ENCODE measurements at regions not wholly inside any gene's neighbourhood (a gene's known extent, or its start where the extent isn't known, plus 50 kb on each side); places are given as distances from the start of the nearest gene placed in this dataset.
A peak's percentile ranks its signal among the peaks of the same experiment; 100 is the strongest.

GRCh38 chr3:168248383-168249204 lies 152.9 kb upstream of the GOLIM4 start:
- Histone ChIP-seq H3K9me3 (no peaks in the 10 kb centered on the region), H3K4me1 (peaks cover 0 to 9% of the 10 kb centered on the region in 2 donors), H3K4me3 (peak overlapping the region; percentile 50 to 62), H3K27ac (peak overlapping the region; percentile 75 to 85), H3K36me3 (no peaks in the 10 kb centered on the region), H3K27me3 (no peaks in the 10 kb centered on the region)
- TF ChIP-seq, protein P1, sequence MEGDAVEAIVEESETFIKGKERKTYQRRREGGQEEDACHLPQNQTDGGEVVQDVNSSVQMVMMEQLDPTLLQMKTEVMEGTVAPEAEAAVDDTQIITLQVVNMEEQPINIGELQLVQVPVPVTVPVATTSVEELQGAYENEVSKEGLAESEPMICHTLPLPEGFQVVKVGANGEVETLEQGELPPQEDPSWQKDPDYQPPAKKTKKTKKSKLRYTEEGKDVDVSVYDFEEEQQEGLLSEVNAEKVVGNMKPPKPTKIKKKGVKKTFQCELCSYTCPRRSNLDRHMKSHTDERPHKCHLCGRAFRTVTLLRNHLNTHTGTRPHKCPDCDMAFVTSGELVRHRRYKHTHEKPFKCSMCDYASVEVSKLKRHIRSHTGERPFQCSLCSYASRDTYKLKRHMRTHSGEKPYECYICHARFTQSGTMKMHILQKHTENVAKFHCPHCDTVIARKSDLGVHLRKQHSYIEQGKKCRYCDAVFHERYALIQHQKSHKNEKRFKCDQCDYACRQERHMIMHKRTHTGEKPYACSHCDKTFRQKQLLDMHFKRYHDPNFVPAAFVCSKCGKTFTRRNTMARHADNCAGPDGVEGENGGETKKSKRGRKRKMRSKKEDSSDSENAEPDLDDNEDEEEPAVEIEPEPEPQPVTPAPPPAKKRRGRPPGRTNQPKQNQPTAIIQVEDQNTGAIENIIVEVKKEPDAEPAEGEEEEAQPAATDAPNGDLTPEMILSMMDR (IDR thresholded peaks at IDR 0.05): no peak
- DNase-seq (ENCODE audit: low spot score): no peak

DNA sequence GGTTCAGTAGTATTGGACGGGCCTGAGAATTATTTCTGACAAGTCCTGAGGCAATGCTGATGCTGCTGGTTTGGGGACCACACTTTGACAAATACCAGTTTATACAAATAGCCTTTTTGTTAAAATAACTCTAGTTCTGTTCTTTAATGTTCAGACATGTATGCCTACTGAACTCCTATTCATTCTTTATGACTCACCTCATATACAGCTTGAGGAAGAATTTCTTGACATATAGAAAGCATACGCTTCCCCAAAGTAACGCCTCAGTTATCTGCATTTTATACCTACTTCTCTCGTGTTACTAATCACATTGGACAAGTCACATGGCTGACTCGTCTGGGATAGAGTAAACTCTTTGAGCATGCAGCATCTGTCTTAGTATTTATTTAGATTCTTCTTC lies 145.4 kb upstream of the GOLIM4 start:
- Histone ChIP-seq H3K27ac (no peak overlapping the region), H3K4me3 (no peak overlapping the region), H3K9me3 (no peaks in the 10 kb centered on the region), H3K27me3 (no peaks in the 10 kb centered on the region), H3K4me1 (no peaks in the 10 kb centered on the region), H3K36me3 (no peaks in the 10 kb centered on the region)
- TF ChIP-seq, protein P1 (IDR thresholded peaks at IDR 0.05): no peak
- no peak for DNase-seq (ENCODE audit: low spot score)

DNA sequence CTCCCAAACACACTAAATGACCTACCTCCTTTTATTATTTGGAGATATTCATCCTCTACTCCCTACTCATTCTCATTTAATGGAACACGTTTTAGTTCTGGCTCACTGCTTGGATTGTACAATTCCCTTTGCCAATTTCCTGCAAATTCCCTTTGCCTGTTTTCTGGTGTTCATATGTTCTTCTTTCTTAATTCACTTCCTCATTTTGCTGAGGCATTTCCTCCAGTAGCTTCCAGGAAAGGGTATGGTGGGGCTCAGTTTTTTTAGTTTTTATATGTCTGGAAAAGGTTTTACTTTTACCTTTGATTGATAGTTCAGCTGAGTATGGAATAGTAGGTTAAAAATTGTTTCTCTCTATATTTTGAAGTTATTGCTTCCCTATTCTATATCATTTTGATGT lies 143.6 kb upstream of the GOLIM4 start:
- H3K36me3 ChIP-seq: no peaks in the 10 kb centered on the region
- no peaks in the 10 kb centered on the region for H3K4me1 ChIP-seq
- no peaks in the 10 kb centered on the region for H3K9me3 ChIP-seq
- H3K4me3 ChIP-seq: no peak overlapping the region
- no peak for DNase-seq (ENCODE audit: low spot score)
- TF ChIP-seq, protein P1 (IDR thresholded peaks at IDR 0.05): no peak
- no peaks in the 10 kb centered on the region for H3K27me3 ChIP-seq
- no peak overlapping the region for H3K27ac ChIP-seq

DNA sequence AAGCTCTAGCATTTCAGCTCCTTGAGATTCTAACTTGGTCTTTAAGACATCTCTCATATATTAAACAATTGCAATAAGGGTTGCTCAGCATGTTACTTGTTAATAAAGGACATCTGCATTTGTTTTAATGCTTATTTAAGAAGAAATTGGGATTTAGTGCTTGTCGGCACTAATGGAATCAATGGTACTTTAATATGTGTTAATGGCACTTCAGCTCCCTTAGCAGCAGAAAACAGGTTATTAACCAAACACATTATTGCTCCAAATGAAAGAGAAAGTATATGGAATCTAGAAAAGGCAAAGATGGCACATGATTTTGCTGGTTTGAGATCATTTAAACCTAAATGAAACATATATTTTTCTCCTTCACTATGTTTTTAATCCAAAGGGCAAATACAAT lies 137.3 kb upstream of the GOLIM4 start:
- DNase-seq (ENCODE audit: low spot score): no peak
- no peaks in the 10 kb centered on the region for H3K27me3 ChIP-seq
- H3K4me1 ChIP-seq: no peaks in the 10 kb centered on the region
- H3K27ac ChIP-seq: no peak overlapping the region
- no peaks in the 10 kb centered on the region for H3K36me3 ChIP-seq
- no peak overlapping the region for H3K4me3 ChIP-seq
- no peaks in the 10 kb centered on the region for H3K9me3 ChIP-seq
- TF ChIP-seq, protein P1 (IDR thresholded peaks at IDR 0.05): no peak

GRCh38 chr3:168223085-168223484 lies 127.4 kb upstream of the GOLIM4 start:
- TF ChIP-seq, protein P1 (IDR thresholded peaks at IDR 0.05): no peak
- Histone ChIP-seq H3K9me3 (no peaks in the 10 kb centered on the region), H3K4me3 (no peak overlapping the region), H3K27me3 (no peaks in the 10 kb centered on the region), H3K27ac (no peak overlapping the region), H3K4me1 (no peaks in the 10 kb centered on the region), H3K36me3 (no peaks in the 10 kb centered on the region)
- no peak for DNase-seq (ENCODE audit: low spot score)

GRCh38 chr3:168220556-168220955 lies 124.8 kb upstream of the GOLIM4 start:
- Histone ChIP-seq H3K27ac (no peak overlapping the region), H3K27me3 (no peaks in the 10 kb centered on the region), H3K4me3 (no peak overlapping the region), H3K9me3 (no peaks in the 10 kb centered on the region), H3K36me3 (no peaks in the 10 kb centered on the region), H3K4me1 (no peaks in the 10 kb centered on the region)
- DNase-seq (ENCODE audit: low spot score): no peak
- TF ChIP-seq, protein P1 (IDR thresholded peaks at IDR 0.05): no peak

All from right atrium auricular region (tissue), 2 donors.